ENCODE measurements at regions not wholly inside any gene's neighbourhood (a gene's known extent, or its start where the extent isn't known, plus 50 kb on each side); places are given as distances from the start of the nearest gene placed in this dataset.

GRCh38 chr7:52143219-52143618, 826.6 kb upstream of the COBL start:
- Histone ChIP-seq H4K20me1 (ENCODE audit: insufficient read depth) (no peaks in the 10 kb centered on the region), H3K9me3 (ENCODE audit: insufficient read depth, low read depth) (no peaks in the 10 kb centered on the region), H3F3A (ENCODE audit: insufficient read depth, low read depth) (no peaks in the 10 kb centered on the region), H3K27ac (no peak overlapping the region), H3K27me3 (ENCODE audit: insufficient read depth, low read depth) (no peaks in the 10 kb centered on the region), H3K36me3 (ENCODE audit: low read depth) (no peaks in the 10 kb centered on the region), H3K4me3 (no peak overlapping the region), H3K9me2 (ENCODE audit: insufficient read depth) (no peaks in the 10 kb centered on the region), H3K79me2 (ENCODE audit: low read depth) (no peaks in the 10 kb centered on the region), H3K4me2 (no peak overlapping the region), H3K4me1 (replicated peaks; ENCODE audit: insufficient read depth) (no peaks in the 10 kb centered on the region), H2AFZ (no peak overlapping the region)
- intact Hi-C loops (cut with micrococcal nuclease; ENCODE audit: unreplicated experiment): no loop called here
- no peak for TF ChIP-seq EZH2 (IDR thresholded peaks at IDR 0.05; ENCODE audit: low read depth)
- TF ChIP-seq, protein P1, sequence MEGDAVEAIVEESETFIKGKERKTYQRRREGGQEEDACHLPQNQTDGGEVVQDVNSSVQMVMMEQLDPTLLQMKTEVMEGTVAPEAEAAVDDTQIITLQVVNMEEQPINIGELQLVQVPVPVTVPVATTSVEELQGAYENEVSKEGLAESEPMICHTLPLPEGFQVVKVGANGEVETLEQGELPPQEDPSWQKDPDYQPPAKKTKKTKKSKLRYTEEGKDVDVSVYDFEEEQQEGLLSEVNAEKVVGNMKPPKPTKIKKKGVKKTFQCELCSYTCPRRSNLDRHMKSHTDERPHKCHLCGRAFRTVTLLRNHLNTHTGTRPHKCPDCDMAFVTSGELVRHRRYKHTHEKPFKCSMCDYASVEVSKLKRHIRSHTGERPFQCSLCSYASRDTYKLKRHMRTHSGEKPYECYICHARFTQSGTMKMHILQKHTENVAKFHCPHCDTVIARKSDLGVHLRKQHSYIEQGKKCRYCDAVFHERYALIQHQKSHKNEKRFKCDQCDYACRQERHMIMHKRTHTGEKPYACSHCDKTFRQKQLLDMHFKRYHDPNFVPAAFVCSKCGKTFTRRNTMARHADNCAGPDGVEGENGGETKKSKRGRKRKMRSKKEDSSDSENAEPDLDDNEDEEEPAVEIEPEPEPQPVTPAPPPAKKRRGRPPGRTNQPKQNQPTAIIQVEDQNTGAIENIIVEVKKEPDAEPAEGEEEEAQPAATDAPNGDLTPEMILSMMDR (conservative IDR thresholded peaks at IDR 0.05): no peak
- ChIA-PET POLR2A (ENCODE audit: unreplicated experiment) (no interaction called here), CTCF (no interaction called here)
- no peak for DNase-seq
- BruUV-seq (replicated peaks): no TSS peak

GRCh38 chr7:52140851-52141250, 824.2 kb upstream of the COBL start:
- Histone ChIP-seq H2AFZ (no peak overlapping the region), H3K9me3 (ENCODE audit: insufficient read depth, low read depth) (no peaks in the 10 kb centered on the region), H3K4me3 (no peak overlapping the region), H4K20me1 (ENCODE audit: insufficient read depth) (no peaks in the 10 kb centered on the region), H3K4me2 (no peak overlapping the region), H3K27ac (no peak overlapping the region), H3K4me1 (replicated peaks; ENCODE audit: insufficient read depth) (no peaks in the 10 kb centered on the region), H3K79me2 (ENCODE audit: low read depth) (no peaks in the 10 kb centered on the region), H3K36me3 (ENCODE audit: low read depth) (no peaks in the 10 kb centered on the region), H3K27me3 (ENCODE audit: insufficient read depth, low read depth) (no peaks in the 10 kb centered on the region), H3F3A (ENCODE audit: insufficient read depth, low read depth) (no peaks in the 10 kb centered on the region), H3K9me2 (ENCODE audit: insufficient read depth) (no peaks in the 10 kb centered on the region)
- no TSS peak for BruUV-seq (replicated peaks)
- POLR2A ChIA-PET (ENCODE audit: unreplicated experiment): no interaction called here
- TF ChIP-seq, protein P1 (conservative IDR thresholded peaks at IDR 0.05): no peak
- no peak for TF ChIP-seq EZH2 (IDR thresholded peaks at IDR 0.05; ENCODE audit: low read depth)
- CTCF ChIA-PET: no interaction called here
- intact Hi-C loops (cut with micrococcal nuclease; ENCODE audit: unreplicated experiment): no loop called here
- no peak for DNase-seq

DNA sequence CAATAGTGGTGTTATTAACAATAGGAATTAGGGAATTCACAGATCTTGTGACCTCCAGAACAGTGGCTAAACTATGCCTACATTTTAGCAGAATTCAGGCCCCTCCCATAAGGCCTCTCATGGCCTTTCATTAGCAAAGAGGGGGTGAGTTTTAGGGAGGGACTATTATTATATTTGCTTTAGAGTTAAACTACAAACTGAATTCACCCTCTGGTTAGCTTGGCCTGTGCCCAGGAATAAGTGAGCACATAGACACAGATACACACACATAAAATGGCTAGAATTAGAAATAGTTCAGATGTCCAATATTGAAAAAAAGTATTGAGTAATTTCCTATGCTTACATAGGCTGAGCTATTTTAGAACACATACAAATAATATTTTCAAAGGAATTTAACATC, 818.8 kb upstream of the COBL start:
- no peak for DNase-seq
- no peaks in the 10 kb centered on the region for H3K9me2 ChIP-seq (ENCODE audit: insufficient read depth)
- H3K4me2 ChIP-seq: no peak overlapping the region
- no peak overlapping the region for H3K4me3 ChIP-seq
- H3K79me2 ChIP-seq (ENCODE audit: low read depth): no peaks in the 10 kb centered on the region
- H2AFZ ChIP-seq: no peak overlapping the region
- H3F3A ChIP-seq (ENCODE audit: insufficient read depth, low read depth): no peaks in the 10 kb centered on the region
- intact Hi-C loops (cut with micrococcal nuclease; ENCODE audit: unreplicated experiment): no loop called here
- H3K27me3 ChIP-seq (ENCODE audit: insufficient read depth, low read depth): no peaks in the 10 kb centered on the region
- no peak overlapping the region for H3K27ac ChIP-seq
- POLR2A ChIA-PET (ENCODE audit: unreplicated experiment): no interaction called here
- TF ChIP-seq, protein P1 (conservative IDR thresholded peaks at IDR 0.05): no peak
- TF ChIP-seq EZH2 (IDR thresholded peaks at IDR 0.05; ENCODE audit: low read depth): no peak
- no TSS peak for BruUV-seq (replicated peaks)
- H3K4me1 ChIP-seq (replicated peaks; ENCODE audit: insufficient read depth): no peaks in the 10 kb centered on the region
- no peaks in the 10 kb centered on the region for H3K36me3 ChIP-seq (ENCODE audit: low read depth)
- peaks cover 2% of the 10 kb centered on the region; the same call in 1 of the 2 replicates for H3K9me3 ChIP-seq (ENCODE audit: insufficient read depth, low read depth)
- H4K20me1 ChIP-seq (ENCODE audit: insufficient read depth): no peaks in the 10 kb centered on the region; the same call in 1 of the 2 replicates
- CTCF ChIA-PET: no interaction called here
